MG63 (cell line): ENCODE measurements at regions not wholly inside any gene's neighbourhood (a gene's known extent, or its start where the extent isn't known, plus 50 kb on each side); places are given as distances from the start of the nearest gene placed in this dataset.
"Not testable (repeated sequence)": the region's sequence is repeated elsewhere in the genome, so short reads cannot be mapped to it uniquely, and the experiment has no call there.

ENCODE experiments used
- DNase-seq: peaks from one replicate; pipeline ENCODE4 v3.0.0-alpha.2; 2020
- H3K27me3 ChIP-seq: fragments of 250-450 bp; sonication (Bioruptor Pico); 2 replicates; pipeline ENCODE4 v1.5.1; 2020; ENCODE audit warnings: mild to moderate bottlenecking, moderate library complexity
- H3K36me3 ChIP-seq: fragments of 250-450 bp; sonication (Bioruptor Pico); 2 replicates; pipeline ENCODE4 v1.5.1; 2020; ENCODE audit warnings: mild to moderate bottlenecking, moderate library complexity
- H3K4me3 ChIP-seq: fragments of 250-450 bp; sonication (Bioruptor Pico); 2 replicates; pipeline ENCODE4 v1.5.1; 2020; ENCODE audit warnings: mild to moderate bottlenecking, moderate library complexity
- H3K9me3 ChIP-seq: fragments of 250-450 bp; sonication (Bioruptor Pico); 2 replicates; pipeline ENCODE4 v1.5.1; 2020; ENCODE audit warnings: mild to moderate bottlenecking, moderate library complexity

- not testable (repeated sequence) for H3K27me3 ChIP-seq, H3K36me3 ChIP-seq, H3K9me3 ChIP-seq, H3K4me3 ChIP-seq, DNase-seq
Observed at GRCh38 chr9:38955837-38956236, 235.9 kb upstream of the FAM240B start.

GRCh38 chr9:38952715-38953341 is 232.9 kb upstream of the FAM240B start:
- not testable (repeated sequence) for H3K27me3 ChIP-seq, H3K4me3 ChIP-seq, H3K9me3 ChIP-seq, DNase-seq, H3K36me3 ChIP-seq

- H3K9me3 ChIP-seq, H3K4me3 ChIP-seq, H3K27me3 ChIP-seq, H3K36me3 ChIP-seq, DNase-seq: not testable (repeated sequence)
Observed at GRCh38 chr9:38945929-38946570, 226.1 kb upstream of the FAM240B start.

GRCh38 chr9:38944881-38945449 is 225.0 kb upstream of the FAM240B start:
- H3K36me3 ChIP-seq, DNase-seq, H3K4me3 ChIP-seq, H3K27me3 ChIP-seq, H3K9me3 ChIP-seq: not testable (repeated sequence)

- not testable (repeated sequence) for H3K36me3 ChIP-seq, H3K4me3 ChIP-seq, DNase-seq, H3K9me3 ChIP-seq, H3K27me3 ChIP-seq
Observed at GRCh38 chr9:38940501-38940900, 220.6 kb upstream of the FAM240B start.

GRCh38 chr9:38938637-38939036 is 218.7 kb upstream of the FAM240B start:
- not testable (repeated sequence) for DNase-seq, H3K36me3 ChIP-seq, H3K27me3 ChIP-seq, H3K4me3 ChIP-seq, H3K9me3 ChIP-seq

GRCh38 chr9:38927970-38928369 is 208.0 kb upstream of the FAM240B start:
- not testable (repeated sequence) for H3K9me3 ChIP-seq, H3K27me3 ChIP-seq, H3K36me3 ChIP-seq, H3K4me3 ChIP-seq, DNase-seq

GRCh38 chr9:38926565-38926964 is 206.6 kb upstream of the FAM240B start:
- not testable (repeated sequence) for H3K27me3 ChIP-seq, H3K9me3 ChIP-seq, H3K4me3 ChIP-seq, DNase-seq, H3K36me3 ChIP-seq

- H3K4me3 ChIP-seq, H3K27me3 ChIP-seq, DNase-seq, H3K36me3 ChIP-seq, H3K9me3 ChIP-seq: not testable (repeated sequence)
Observed at GRCh38 chr9:38921253-38921652, 201.3 kb upstream of the FAM240B start.

GRCh38 chr9:38910629-38911028 is 190.7 kb upstream of the FAM240B start:
- H3K27me3 ChIP-seq, H3K9me3 ChIP-seq, H3K36me3 ChIP-seq, H3K4me3 ChIP-seq, DNase-seq: not testable (repeated sequence)

- not testable (repeated sequence) for H3K9me3 ChIP-seq, H3K36me3 ChIP-seq, H3K27me3 ChIP-seq, DNase-seq, H3K4me3 ChIP-seq
Observed at GRCh38 chr9:38904719-38905118, 184.8 kb upstream of the FAM240B start.

GRCh38 chr9:38901534-38902177 is 181.7 kb upstream of the FAM240B start:
- H3K4me3 ChIP-seq, H3K27me3 ChIP-seq, DNase-seq, H3K9me3 ChIP-seq, H3K36me3 ChIP-seq: not testable (repeated sequence)

GRCh38 chr9:38896404-38896803 is 176.5 kb upstream of the FAM240B start:
- DNase-seq, H3K36me3 ChIP-seq: not testable (repeated sequence)

GRCh38 chr9:38895227-38895626 is 175.3 kb upstream of the FAM240B start:
- H3K36me3 ChIP-seq, H3K9me3 ChIP-seq, DNase-seq, H3K4me3 ChIP-seq, H3K27me3 ChIP-seq: not testable (repeated sequence)

More at GRCh38 chr9:38896404-38896803, 176.5 kb upstream of the FAM240B start:
- H3K4me3 ChIP-seq, H3K9me3 ChIP-seq, H3K27me3 ChIP-seq: not testable (repeated sequence)

- not testable (repeated sequence) for H3K36me3 ChIP-seq, H3K27me3 ChIP-seq, H3K4me3 ChIP-seq, DNase-seq, H3K9me3 ChIP-seq
Observed at GRCh38 chr9:38892539-38893232, 172.8 kb upstream of the FAM240B start.

- H3K9me3 ChIP-seq, H3K27me3 ChIP-seq, H3K36me3 ChIP-seq, DNase-seq, H3K4me3 ChIP-seq: not testable (repeated sequence)
Observed at GRCh38 chr9:38886076-38886475, 166.1 kb upstream of the FAM240B start.

- DNase-seq, H3K9me3 ChIP-seq, H3K27me3 ChIP-seq: not testable (repeated sequence)
Observed at GRCh38 chr9:38875616-38876015, 155.7 kb upstream of the FAM240B start.

More at GRCh38 chr9:38875616-38876015, 155.7 kb upstream of the FAM240B start:
- not testable (repeated sequence) for H3K4me3 ChIP-seq, H3K36me3 ChIP-seq
